Loucy (cell line): ENCODE measurements at regions not wholly inside any gene's neighbourhood (a gene's known extent, or its start where the extent isn't known, plus 50 kb on each side); places are given as distances from the start of the nearest gene placed in this dataset.

Source experiments
- H2AFZ ChIP-seq: fragments of 200-600 bp; sonication (generic); 2 replicates; pipeline ENCODE4 v1.6.0; 2016; ENCODE audit warnings: antibody characterized with exemption, mild to moderate bottlenecking, low read length, moderate library complexity
- H3F3A ChIP-seq: fragments of 200-600 bp; 2 replicates; pipeline ENCODE4 v1.6.0; 2016; ENCODE audit warnings: antibody characterized with exemption, low read depth, mild to moderate bottlenecking
- H3K27me3 ChIP-seq: fragments of 200-600 bp; sonication (generic); 2 replicates; pipeline ENCODE4 v1.6.1; 2014; ENCODE audit warnings: low read length, mild to moderate bottlenecking; ENCODE audit not compliant: insufficient read depth, poor library complexity, severe bottlenecking
- H3K36me3 ChIP-seq: fragments of 200-600 bp; sonication (generic); 2 replicates; pipeline ENCODE4 v1.6.1; 2016; ENCODE audit warnings: low read length; ENCODE audit not compliant: insufficient read depth
- H3K4me1 ChIP-seq: fragments of 200-600 bp; sonication (generic); 2 replicates; pipeline ENCODE4 v1.5.1; 2014; ENCODE audit warnings: low read length, mild to moderate bottlenecking; ENCODE audit not compliant: insufficient read depth, poor library complexity, severe bottlenecking
- H3K4me2 ChIP-seq: fragments of 200-600 bp; sonication (generic); 2 replicates; pipeline ENCODE4 v1.6.0; 2014; ENCODE audit warnings: antibody characterized with exemption, low read length, low read depth, mild to moderate bottlenecking; ENCODE audit not compliant: poor library complexity, severe bottlenecking
- H3K4me3 ChIP-seq: fragments of 200-600 bp; sonication (generic); 2 replicates; pipeline ENCODE4 v1.5.1; 2014; ENCODE audit warnings: low read length, mild to moderate bottlenecking, mixed read lengths; ENCODE audit not compliant: poor library complexity, severe bottlenecking
- H3K79me2 ChIP-seq: fragments of 200-600 bp; sonication (generic); 2 replicates; pipeline ENCODE4 v1.6.1; 2014; ENCODE audit warnings: low read length; ENCODE audit not compliant: insufficient read depth
- H3K9ac ChIP-seq: fragments of 200-600 bp; sonication (generic); 2 replicates; pipeline ENCODE4 v1.6.0; 2014; ENCODE audit warnings: mild to moderate bottlenecking, low read depth, low read length, moderate library complexity; ENCODE audit not compliant: poor library complexity, severe bottlenecking
- H3K9me2 ChIP-seq: fragments of 200-600 bp; sonication (generic); replicated peaks from 2 replicates; pipeline ENCODE4 v1.6.1; 2016; ENCODE audit warnings: low read depth, low read length, mixed read lengths
- H3K9me3 ChIP-seq: fragments of 200-600 bp; sonication (generic); 2 replicates; pipeline ENCODE4 v1.6.1; 2014; ENCODE audit warnings: mild to moderate bottlenecking, antibody characterized with exemption, low read length, low read depth; ENCODE audit not compliant: insufficient read depth
- H4K20me1 ChIP-seq: fragments of 200-600 bp; sonication (generic); 2 replicates; pipeline ENCODE4 v1.6.0; 2014; ENCODE audit warnings: antibody characterized with exemption, low read length, mild to moderate bottlenecking; ENCODE audit not compliant: insufficient read depth, poor library complexity, severe bottlenecking
- CTCF ChIP-seq: fragments of 200-600 bp; sonication (generic); conservative IDR thresholded peaks from 2 replicates; pipeline ENCODE4 v1.5.1; 2014; ENCODE audit warnings: mild to moderate bottlenecking, antibody characterized with exemption, low read length
- EZH2phosphoT487 ChIP-seq: fragments of 200-600 bp; IDR thresholded peaks from 2 replicates; pipeline ENCODE4 v1.6.1; 2018; ENCODE audit warnings: antibody characterized with exemption, mild to moderate bottlenecking, moderate library complexity, borderline replicate concordance

- Histone ChIP-seq H3K9me3 (no peaks in the 10 kb centered on the region), H3K4me3 (no peak overlapping the region), H3K4me1 (no peaks in the 10 kb centered on the region), H3K9ac (no peak overlapping the region), H2AFZ (no peak overlapping the region), H3K27me3 (no peaks in the 10 kb centered on the region), H3K4me2 (no peak overlapping the region), H4K20me1 (no peaks in the 10 kb centered on the region), H3F3A (no peaks in the 10 kb centered on the region), H3K79me2 (no peaks in the 10 kb centered on the region), H3K9me2 (no peaks in the 10 kb centered on the region), H3K36me3 (no peaks in the 10 kb centered on the region)
- TF ChIP-seq EZH2phosphoT487 (no peak), CTCF (no peak)
Measured at GRCh38 chr5:4780633-4781032, 359.5 kb upstream of the ADAMTS16 start.

- Histone ChIP-seq H3K4me1 (no peaks in the 10 kb centered on the region), H3K9me2 (no peaks in the 10 kb centered on the region), H3K9me3 (no peaks in the 10 kb centered on the region), H3K27me3 (no peaks in the 10 kb centered on the region), H3K4me2 (no peak overlapping the region), H4K20me1 (no peaks in the 10 kb centered on the region), H3K79me2 (no peaks in the 10 kb centered on the region), H3F3A (no peaks in the 10 kb centered on the region), H3K4me3 (no peak overlapping the region), H2AFZ (no peak overlapping the region), H3K9ac (no peak overlapping the region), H3K36me3 (no peaks in the 10 kb centered on the region)
- TF ChIP-seq EZH2phosphoT487 (no peak), CTCF (no peak)
Measured at GRCh38 chr5:4781299-4781698, 358.8 kb upstream of the ADAMTS16 start.

GRCh38 chr5:4785971-4786370 lies 354.2 kb upstream of the ADAMTS16 start:
- no peaks in the 10 kb centered on the region for H3K36me3 ChIP-seq
- H3K9ac ChIP-seq = no peak overlapping the region
- 0 out of 2 replicates have a peak, but pooled peaks cover 3% of the 10 kb centered on the region for H3K9me3 ChIP-seq

More at GRCh38 chr5:4785971-4786370, 354.2 kb upstream of the ADAMTS16 start:
- H3K4me3 ChIP-seq = no peak overlapping the region
- no peaks in the 10 kb centered on the region for H3K9me2 ChIP-seq
- H4K20me1 ChIP-seq = no peaks in the 10 kb centered on the region
- no peaks in the 10 kb centered on the region for H3K79me2 ChIP-seq
- no peaks in the 10 kb centered on the region for H3K27me3 ChIP-seq
- H3F3A ChIP-seq = no peaks in the 10 kb centered on the region
- TF ChIP-seq EZH2phosphoT487 = no peak
- no peak for TF ChIP-seq CTCF
- no peak overlapping the region for H3K4me2 ChIP-seq
- H3K4me1 ChIP-seq = no peaks in the 10 kb centered on the region
- H2AFZ ChIP-seq = no peak overlapping the region
